NCI-H2081 treated with DMSO at 0.1 percent for 48 hours (cell line): ENCODE measurements at regions not wholly inside any gene's neighbourhood (a gene's known extent, or its start where the extent isn't known, plus 50 kb on each side); places are given as distances from the start of the nearest gene placed in this dataset.
"Not testable (repeated sequence)": the region's sequence is repeated elsewhere in the genome, so short reads cannot be mapped to it uniquely, and the experiment has no call there.

Experiments used
- DNase-seq: peaks from one replicate; lab custom pipeline; 2025; lab: John Stamatoyannopoulos, UW

DNA sequence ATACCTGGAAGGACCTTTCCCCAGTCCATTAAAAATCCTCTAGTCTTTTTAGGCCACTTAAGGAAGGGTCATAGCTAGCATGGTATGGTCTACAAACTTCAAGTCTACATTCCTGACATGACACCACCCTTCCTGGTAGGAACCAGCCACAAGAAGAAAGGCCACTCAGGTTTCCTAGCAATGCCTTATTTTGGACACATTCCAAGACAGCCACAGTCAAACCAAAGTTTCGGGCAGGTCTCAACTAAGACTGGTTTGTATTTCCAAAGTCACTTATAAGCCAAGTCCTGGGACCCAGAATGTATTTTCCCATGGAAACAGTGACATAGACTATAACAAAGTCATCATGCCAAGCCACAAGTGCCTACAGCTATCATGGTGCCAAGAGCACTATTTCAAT lies 50.6 kb upstream of the SLC44A3 start:
- no peak for DNase-seq

DNA sequence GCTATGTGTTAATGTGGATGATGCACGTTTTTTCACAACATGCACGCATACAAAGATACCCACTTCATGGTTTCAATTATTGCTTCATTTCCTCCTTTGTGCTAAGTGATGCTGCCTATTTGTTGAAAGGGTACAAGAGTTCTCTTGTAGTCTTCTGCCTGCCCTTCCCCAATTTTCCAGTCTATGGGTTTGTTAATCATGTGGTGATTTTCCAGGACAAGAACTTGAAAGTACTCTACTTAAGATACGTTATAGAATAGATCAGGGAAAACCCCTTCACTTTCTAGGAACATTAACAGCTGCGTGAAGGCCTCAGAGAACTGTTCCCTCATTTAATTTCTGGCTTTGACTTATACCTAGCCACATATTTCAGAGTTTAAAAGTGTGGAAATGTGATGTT lies 52.1 kb upstream of the SLC44A3 start:
- DNase-seq: no peak

DNA sequence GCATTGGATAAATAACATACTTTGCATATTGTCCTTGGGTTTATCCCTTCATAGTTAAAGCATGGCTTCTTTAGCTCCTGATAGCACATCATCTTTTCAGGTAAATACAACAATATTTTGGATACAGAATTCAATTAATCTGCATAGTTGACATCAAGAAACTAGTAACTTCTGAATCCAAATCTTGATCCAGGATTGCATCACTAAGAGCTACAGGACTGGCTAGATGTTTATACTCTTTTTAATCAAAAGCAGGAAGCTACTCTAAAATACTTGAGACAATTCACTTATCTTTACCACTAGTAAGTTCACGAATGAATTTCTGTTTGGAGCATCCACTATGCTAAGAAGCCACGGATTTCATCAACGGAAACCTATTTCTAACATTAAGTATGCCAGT lies 54.2 kb upstream of the SLC44A3 start:
- DNase-seq: no peak

DNA sequence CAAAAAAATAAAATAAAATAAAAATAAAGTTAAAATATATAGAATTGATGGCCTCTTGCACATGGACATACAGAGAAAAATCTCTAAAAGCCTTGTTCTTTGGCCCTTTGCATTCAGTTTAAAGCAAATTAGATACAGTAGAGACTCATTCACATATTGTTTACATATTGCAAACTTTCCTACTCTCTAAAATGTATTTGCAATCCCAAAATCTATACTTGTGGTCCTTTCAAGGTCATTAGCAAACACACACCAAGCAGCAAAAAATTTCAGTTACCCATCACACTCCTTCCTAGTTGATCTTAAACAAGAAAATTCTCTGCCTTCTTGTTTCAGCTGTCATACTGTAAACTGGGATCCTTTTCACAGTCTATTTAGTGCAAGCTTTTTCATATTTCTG lies 61.0 kb upstream of the SLC44A3 start:
- no peak for DNase-seq

DNA sequence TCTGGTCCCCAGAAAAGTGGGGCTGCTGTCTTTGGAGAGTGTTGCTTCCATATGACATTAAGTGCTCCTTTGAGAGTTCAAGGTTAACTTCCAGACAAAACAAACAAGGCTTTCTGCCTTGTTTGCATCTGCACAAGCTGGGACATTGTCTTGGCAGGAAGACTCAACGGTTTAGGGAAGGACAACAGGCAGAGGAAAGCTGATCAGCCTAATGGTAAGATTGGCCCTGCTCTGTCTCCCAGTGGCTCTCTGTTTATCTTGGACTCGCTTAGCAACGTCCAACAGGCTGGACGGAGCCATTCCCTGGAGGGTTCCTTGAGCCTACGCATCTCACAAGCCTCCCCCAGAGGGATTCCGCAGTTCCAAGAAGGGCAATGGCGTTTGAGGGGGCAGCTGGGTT lies 62.2 kb upstream of the SLC44A3 start:
- DNase-seq: no peak

DNA sequence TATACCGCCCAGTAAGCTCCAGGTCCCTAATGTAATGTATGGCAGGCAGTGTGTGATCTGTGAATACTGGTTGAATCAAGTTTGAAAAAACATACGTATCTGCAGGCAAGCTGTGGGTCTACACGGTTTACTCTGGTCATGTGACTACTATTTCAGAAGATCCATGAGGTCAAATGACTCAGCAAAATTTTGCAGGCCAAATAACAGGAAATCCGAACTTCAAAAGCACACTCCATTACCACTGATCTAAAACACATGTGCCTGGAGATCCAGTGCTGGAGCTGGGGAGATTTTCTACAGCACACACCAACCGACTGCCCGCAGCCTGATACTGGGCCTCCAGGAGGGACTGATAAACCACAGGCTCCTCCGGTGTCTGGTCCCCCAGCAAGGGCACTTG lies 64.5 kb upstream of the SLC44A3 start:
- no peak for DNase-seq

DNA sequence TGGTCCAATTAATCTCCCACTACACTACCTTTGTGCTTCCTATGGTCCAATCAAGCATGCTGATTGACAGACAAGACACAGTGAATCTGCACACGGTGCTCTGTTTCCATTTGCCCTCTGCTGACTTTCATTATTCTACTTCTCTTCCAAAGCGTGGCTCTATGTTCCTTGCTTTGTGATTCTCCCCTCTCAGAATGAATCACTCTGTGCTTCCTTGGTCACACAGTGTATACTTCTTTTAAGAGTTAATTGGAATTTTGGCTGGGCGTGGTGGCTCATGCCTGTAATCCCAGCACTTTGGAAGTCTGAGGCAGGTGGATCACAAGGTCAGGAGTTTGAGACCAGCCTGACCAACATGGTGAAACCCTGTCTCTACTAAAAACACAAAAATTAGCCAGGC lies 65.1 kb upstream of the SLC44A3 start:
- not testable (repeated sequence) for DNase-seq

DNA sequence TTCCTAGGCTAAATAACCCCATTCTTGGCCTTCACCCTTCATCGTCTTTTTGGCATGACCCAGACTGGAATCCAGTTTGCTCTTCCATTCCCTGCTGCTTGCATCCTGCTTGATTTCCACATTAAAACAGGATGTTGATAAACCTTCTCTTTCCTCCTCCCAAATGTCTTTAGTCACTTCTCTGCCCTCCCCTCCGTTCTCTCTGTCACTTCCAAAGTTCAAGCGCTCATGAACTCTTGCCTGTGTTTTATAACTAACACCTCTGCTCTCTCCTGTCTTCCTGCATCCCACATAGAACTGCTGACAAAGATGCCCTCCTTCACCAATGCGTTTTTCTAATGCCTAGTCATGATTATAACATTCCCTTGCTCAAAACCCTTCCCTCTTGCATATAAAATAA lies 65.6 kb upstream of the SLC44A3 start:
- no peak for DNase-seq

DNA sequence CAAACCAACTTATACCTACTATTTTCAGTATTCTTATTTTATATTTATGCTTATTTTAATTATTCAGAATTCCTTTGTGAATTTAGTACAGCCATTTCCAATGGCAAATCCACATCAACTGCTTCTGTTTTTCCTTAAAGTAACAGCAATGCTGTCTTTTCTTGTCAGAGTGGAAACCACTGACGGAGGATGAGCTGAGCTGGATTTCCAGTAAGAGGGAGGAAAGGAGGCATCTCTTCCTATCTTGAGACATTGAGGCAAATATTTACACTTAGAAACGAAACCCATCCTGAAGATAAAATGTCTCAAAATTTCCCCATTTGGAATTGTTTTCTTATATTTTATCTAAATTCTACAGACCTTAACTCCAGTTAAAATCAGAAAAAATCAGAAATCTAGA lies 66.1 kb upstream of the SLC44A3 start:
- DNase-seq: no peak

DNA sequence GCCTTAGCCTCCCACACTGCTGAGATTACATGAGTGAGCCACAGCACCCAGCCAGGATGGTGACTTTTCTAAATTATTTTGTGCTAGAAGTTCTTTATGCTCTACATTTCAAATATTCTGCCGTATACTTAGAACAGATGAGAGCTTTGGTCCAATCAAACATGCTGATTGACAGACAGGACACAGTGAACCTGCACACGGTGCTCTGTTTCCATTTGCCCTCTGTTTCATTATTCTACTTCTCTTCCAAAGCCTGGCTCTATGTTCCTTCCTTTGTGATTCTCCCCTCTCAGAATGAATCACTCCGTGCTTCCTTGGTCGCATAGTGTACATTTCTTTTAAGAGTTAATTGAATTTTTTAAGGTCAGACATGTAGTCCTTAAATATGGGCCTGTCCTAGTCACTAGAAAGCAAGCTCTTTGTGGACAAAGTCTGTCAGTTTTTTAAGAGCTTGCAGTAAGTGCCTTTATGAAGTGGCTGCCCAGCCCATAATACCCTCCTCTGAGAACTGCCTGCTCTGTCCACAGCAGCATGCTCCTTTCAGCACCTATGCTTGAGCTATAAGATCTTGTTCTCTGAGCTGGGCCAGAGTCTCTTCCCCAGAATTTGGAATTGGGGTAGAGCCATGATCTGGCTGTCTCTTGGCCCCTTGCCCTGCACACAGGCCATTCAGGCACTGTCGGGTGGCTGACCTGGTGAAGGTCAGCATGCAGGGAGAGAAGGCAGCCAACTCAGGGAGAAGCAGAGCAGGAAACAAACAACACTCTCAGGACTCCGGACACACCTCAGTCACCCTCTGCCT lies 66.8 kb upstream of the SLC44A3 start:
- no peak for DNase-seq

DNA sequence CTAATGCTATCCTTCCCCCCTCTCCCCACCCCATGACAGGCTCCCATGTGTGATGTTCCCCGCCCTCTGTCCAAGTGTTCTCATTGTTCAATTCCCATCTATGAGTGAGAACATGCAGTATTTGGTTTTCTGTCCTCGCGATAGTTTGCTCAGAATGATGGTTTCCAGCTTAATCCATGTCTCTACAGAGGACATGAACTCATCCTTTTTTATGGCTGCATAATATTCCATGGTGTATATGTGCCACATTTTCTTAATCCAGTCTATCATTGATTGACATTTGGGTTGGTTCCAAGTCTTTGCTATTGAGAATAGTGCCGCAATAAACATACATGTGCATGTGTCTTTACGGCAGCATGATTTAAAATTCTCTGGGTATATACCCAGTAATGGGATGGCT lies 68.7 kb upstream of the SLC44A3 start:
- not testable (repeated sequence) for DNase-seq

DNA sequence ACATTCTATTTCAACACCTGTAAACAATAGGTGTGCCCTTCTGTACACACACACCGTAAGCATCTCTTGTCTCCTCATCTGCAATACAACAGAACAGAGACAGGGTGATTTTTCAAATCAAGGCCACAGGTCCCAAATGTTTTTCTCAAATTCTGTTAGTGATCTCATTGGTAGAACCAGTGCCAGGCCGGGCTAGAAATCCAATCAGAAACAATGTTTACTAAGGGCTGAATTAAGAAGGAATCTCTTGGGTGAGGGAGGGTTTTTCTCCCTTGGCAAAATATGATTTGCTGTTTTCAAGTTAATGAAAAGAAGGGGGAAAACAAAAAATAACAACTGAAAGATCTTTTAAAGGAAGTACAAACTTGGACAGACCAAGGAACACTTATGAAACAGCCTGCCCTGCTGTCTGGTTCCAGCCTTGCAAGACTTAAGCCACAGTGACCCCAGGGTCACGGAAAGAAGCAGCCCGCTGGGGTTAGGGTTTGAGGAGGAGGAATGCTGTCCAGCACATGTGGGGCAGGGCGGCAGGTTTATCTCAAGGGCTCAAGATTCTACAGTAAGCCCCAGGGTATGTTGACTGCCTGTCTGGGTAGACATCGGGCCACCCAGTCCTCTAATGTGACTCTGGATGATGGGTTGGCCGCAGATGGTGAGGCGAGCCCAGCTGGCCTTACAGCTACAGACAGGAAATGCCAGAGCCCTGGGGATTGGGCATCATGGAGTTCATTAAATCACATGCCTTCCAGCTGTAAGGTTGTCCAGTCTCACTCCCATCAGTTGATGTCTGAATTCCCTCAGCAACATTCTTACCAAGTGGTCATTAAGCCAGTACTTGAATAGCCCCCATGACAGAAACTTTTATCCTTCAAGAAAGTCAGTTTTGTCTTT lies 73.3 kb upstream of the SLC44A3 start:
- DNase-seq: no peak

DNA sequence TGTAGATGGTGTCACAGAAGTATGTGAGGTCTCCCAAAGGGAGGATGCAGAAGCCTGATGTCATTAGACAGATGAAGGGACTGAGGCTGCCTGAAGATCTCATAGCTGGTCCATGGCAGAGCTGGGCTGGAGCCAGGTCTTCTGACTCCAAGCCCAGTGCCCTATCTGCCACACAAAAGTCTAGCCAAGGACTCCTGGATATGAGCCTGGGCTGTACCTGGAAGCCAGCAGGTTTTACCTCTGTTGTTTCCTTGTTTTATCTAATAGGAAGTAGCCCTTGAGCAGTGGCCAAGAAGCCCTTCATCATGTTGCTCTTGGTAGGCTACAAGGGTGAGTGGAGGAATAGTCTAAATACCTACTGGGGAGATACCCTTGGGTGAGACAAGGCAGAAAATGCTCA lies 74.4 kb upstream of the SLC44A3 start:
- no peak for DNase-seq

DNA sequence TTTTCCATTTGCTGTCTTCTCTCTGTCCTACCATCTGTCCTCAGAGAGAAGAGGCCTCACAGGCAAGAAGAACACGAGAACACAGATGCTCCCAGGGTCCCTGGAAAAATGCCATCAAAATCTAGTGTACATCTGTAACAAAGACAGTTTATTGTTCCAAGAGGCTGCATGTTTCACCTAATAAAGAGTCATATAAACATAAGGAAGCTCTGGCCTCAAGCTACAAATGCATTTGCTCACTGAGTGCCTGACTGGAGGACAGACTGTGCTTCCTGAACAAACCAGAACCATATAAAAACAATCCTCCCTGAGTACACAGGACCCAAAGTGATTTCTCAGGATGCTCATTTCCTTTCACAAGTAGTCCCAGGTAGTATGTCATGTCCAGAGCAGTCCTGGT lies 76.3 kb upstream of the SLC44A3 start:
- DNase-seq: no peak

DNA sequence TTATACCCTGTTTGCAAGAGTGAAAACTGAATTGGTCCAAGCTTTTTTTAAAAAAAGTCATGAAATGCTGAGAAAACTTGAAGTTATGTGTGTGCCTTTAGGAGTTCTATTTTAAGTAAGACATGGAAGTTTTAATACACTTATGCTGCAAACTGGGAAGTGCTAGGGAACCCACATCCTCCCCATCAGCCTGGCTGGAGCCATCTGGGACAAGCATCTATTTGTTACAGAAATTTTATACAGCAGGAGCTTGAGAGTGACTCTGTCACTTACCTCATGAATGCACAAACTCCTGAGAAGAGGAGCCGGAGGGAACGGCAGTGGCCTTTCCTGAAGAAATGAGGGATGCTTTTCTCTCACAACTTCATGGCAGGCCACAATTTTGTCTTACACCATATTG lies 78.2 kb upstream of the SLC44A3 start:
- DNase-seq: no peak

DNA sequence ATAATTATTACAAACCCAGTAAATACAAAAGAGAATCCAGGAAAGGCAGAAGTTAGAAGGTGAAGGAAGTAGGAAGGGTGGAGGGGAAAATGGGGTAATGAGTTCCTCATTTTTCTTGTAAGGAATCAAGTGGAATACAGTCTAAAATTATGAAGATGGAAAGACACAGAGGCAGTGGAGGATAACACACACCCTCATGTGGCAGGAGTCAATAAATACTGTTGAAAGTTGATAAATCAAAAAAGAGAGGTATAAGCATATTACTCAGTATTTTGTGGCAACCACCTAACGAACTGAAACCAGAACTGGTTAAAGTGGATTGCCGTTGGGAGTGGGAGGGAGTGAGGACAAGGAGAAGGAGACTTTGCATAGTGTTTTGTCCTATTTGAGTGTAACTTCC lies 78.6 kb upstream of the SLC44A3 start:
- no peak for DNase-seq

DNA sequence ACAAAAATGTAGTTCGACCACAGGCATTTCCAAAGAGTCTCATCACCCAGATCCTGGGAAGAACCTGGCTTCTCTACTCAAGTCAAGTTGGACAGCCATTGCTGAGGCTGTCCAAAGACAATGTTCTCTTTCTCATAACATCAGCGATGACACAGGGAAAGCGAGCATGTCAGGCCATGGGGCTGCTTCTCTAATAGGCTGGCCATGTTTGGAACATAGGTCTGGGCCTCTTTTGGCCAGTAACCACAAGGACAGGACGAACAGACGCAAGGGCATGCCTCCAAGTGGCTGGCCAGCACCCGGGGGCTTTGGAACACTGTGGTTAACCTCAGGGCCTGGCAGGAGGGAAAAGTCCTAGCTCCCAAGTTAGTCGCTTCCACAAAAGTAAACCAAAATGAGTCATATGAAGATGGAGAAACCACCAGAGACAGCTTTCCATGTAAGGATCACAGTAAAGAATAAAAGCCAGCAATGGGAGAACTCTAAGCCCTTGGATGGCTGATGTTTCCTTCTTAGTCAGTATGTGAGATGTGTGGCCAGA lies 80.6 kb upstream of the SLC44A3 start:
- no peak for DNase-seq

DNA sequence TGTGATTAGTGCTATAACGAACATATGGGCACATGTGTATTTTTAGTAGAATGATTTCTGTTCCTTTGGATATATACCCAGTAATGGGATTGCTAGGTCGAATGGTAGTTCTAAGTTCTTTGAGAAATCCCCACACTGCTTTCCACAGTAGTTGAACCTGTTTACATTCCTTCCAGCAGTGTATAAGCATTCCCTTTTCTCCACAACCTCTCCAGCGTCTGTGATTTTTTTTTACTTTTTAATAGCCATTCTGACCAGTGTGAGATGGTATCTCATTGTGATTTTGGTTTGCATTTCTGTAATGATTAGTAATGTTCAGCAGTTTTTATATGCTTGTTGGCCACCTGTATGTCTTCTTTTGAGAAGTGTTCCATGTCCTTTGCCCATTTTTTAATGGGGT lies 81.8 kb upstream of the SLC44A3 start:
- no peak for DNase-seq

DNA sequence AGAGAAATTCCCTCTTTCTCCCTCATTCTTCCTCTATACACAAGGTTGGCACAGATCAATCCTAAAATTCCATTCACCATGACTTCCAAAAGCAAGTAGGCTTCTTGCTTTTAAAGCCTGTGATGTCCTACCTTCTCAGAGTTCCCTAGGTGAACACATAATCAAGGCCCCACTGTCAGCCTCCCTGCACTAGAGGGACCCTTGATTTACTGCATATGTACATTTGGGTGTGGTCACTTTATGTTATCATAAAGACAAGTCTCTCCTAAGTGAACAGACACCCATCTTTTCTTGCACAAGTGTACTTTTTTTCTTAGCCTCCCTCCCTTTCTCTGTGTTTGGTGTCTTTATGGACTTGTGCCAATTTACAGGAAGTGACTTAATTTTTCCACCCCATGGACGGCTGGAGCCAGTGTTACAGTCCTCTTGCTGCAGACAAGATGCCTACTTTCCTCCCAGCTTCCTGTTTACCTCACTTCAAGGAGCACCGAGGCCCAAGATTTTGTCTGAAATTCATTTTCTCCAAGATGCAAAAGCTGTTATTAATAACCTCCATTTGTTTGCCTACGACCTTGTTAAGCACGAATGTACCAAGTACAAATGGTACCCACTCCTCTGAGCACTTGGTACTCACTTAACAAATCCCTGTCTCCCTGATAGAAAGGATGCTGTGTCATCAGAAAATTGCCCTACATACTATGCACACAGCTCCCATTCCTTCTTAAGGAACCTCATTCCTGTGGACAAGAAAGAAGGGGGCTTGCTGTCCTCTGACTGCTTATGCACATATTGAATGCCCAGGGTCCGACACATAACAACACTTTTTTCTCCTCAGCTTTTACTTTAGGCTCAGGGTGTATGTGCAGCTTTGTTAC lies 82.8 kb upstream of the SLC44A3 start:
- DNase-seq: no peak

DNA sequence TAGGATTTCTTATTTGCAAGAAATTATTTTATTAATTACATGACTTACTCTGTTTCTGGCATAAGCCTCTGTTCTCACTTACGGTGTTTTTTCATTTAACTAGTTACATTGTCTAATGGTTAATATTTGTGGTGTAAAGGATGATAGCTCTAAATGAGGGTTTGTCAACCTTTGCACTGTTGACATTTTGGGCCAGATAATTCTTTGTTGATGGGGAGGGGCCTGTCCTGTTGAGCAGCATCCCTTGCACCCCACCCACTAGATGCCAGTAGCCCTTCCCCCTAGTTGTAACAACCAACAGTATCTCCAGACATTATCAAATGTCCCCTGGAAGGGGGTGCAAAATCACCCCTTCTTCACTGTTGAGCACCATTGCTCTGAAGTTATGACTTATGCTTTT lies 83.6 kb upstream of the SLC44A3 start:
- DNase-seq: no peak

DNA sequence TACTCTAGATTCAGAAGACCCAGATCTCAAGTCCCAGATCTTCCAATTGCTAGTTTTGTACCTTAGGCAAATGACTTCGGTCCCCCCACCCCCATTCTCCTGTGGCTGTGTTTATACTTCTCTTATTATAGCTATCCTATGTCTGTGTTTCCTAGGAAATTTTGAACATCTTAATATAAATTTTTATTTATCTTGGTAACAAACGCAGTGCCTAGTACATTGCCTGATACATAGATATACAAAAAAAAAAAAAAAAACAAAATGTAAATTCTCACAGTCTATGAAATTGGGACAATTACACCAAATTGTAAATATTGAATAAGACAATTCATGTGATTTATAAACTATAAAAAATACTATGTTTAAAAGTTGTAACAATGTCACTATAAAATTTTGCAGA lies 84.1 kb upstream of the SLC44A3 start:
- DNase-seq: no peak
